IMR-90 (cell line): ENCODE measurements at regions not wholly inside any gene's neighbourhood (a gene's known extent, or its start where the extent isn't known, plus 50 kb on each side); places are given as distances from the start of the nearest gene placed in this dataset.

Experiments used
- ATAC-seq: fragments of 200-7000 bp; cut with Tn5 transposase; 2 replicates; pipeline ENCODE4 v1.9.1; 2020; ENCODE audit warnings: low read depth, mild to moderate bottlenecking, moderate library complexity
- BruUV-seq: library from RNA; stranded (reverse); fragments of 400-500 nt; replicated peaks from 2 replicates; lab custom pipeline; 2021; lab: Mats Ljungman, UMichigan
- CTCF ChIA-PET: fragments of 300-600 bp; formaldehyde crosslinking; extraction: SDS; loops from one replicate; lab custom pipeline; 2021; ENCODE audit warnings: antibody characterized with exemption; lab: Yijun Ruan, JAX
- POLR2A ChIA-PET: fragments of 300-600 bp; sonication (Branson Sonifier 250); formaldehyde crosslinking; loops from one replicate; lab custom pipeline; 2022; ENCODE audit warnings: antibody characterized with exemption; ENCODE audit not compliant: unreplicated experiment; lab: Charles Lee
- DNase-seq: peaks from one replicate; pipeline ENCODE4 v3.0.0; 2013
- H2AFZ ChIP-seq: replicated peaks from 2 replicates; pipeline ENCODE3; 2013; ENCODE audit warnings: low read length, mild to moderate bottlenecking; ENCODE audit not compliant: poor library complexity
- H2AK5ac ChIP-seq: 2 replicates; pipeline ENCODE4 v1.6.1; 2013; ENCODE audit warnings: low read depth, low read length, inconsistent platforms
- H2AK9ac ChIP-seq: replicated peaks from 2 replicates; pipeline ENCODE3; 2013; ENCODE audit warnings: mild to moderate bottlenecking, low read depth, low read length, moderate library complexity; ENCODE audit not compliant: poor library complexity
- H2BK120ac ChIP-seq: 2 replicates; pipeline ENCODE4 v1.6.1; 2013; ENCODE audit warnings: low read depth, low read length, inconsistent platforms
- H2BK15ac ChIP-seq: 3 replicates; pipeline ENCODE4 v1.6.1; 2013; ENCODE audit warnings: low read depth, low read length, inconsistent platforms
- H2BK20ac ChIP-seq: 2 replicates; pipeline ENCODE4 v1.6.1; 2013; ENCODE audit warnings: low read depth, mild to moderate bottlenecking, inconsistent platforms, low read length, moderate library complexity
- H2BK5ac ChIP-seq: 2 replicates; pipeline ENCODE4 v1.6.1; 2013; ENCODE audit warnings: mild to moderate bottlenecking, low read depth, low read length, inconsistent platforms; ENCODE audit not compliant: poor library complexity, severe bottlenecking
- H3K14ac ChIP-seq: replicated peaks from 2 replicates; pipeline ENCODE4 v1.6.1; 2013; ENCODE audit warnings: low read depth, low read length, inconsistent platforms
- H3K18ac ChIP-seq: 2 replicates; pipeline ENCODE4 v1.6.1; 2013; ENCODE audit warnings: low read depth, low read length, control low read depth
- H3K23ac ChIP-seq: 2 replicates; pipeline ENCODE4 v1.6.1; 2013; ENCODE audit warnings: low read depth, low read length, inconsistent platforms
- H3K27ac ChIP-seq: 2 replicates; pipeline ENCODE4 v1.5.1; 2013; ENCODE audit warnings: mild to moderate bottlenecking, control low read depth, low read length; ENCODE audit not compliant: insufficient read depth
- H3K27me3 ChIP-seq: 2 replicates; pipeline ENCODE4 v1.6.1; 2013; ENCODE audit warnings: low read length; ENCODE audit not compliant: control insufficient read depth, insufficient read depth
- H3K36me3 ChIP-seq: 2 replicates; pipeline ENCODE4 v1.6.1; 2013; ENCODE audit warnings: low read length, mixed read lengths; ENCODE audit not compliant: control insufficient read depth, insufficient read depth
- H3K4ac ChIP-seq: 2 replicates; pipeline ENCODE4 v1.6.1; 2013; ENCODE audit warnings: low read depth, low read length, inconsistent platforms
- H3K4me1 ChIP-seq: 2 replicates; pipeline ENCODE4 v1.6.1; 2013; ENCODE audit warnings: low read length, mixed read lengths; ENCODE audit not compliant: control insufficient read depth, insufficient read depth
- H3K4me2 ChIP-seq: 2 replicates; pipeline ENCODE4 v1.6.1; 2013; ENCODE audit warnings: low read depth, mild to moderate bottlenecking, control low read depth, low read length, moderate library complexity
- H3K4me3 ChIP-seq: 2 replicates; pipeline ENCODE4 v1.5.1; 2013; ENCODE audit warnings: low read depth, mild to moderate bottlenecking, control low read depth, low read length, moderate library complexity; ENCODE audit not compliant: insufficient read depth
- H3K56ac ChIP-seq: 2 replicates; pipeline ENCODE4 v1.6.1; 2013; ENCODE audit warnings: low read length, inconsistent platforms; ENCODE audit not compliant: insufficient read depth; ENCODE audit errors: extremely low read depth
- H3K79me1 ChIP-seq, 2 experiments: 2 replicates each; pipeline ENCODE4 v1.6.1; 2013; ENCODE audit warnings: low read length in 2 of 2, inconsistent platforms in 1 of 2, low read depth in 1 of 2
- H3K9ac ChIP-seq: 2 replicates; pipeline ENCODE4 v1.6.1; 2013; ENCODE audit warnings: low read depth, low read length, control low read depth
- H3K9me1 ChIP-seq: 2 replicates; pipeline ENCODE4 v1.6.1; 2013; ENCODE audit warnings: low read length, inconsistent platforms; ENCODE audit not compliant: insufficient read depth
- H3K9me3 ChIP-seq: 2 replicates; pipeline ENCODE4 v1.6.1; 2013; ENCODE audit warnings: low read length; ENCODE audit not compliant: control insufficient read depth, insufficient read depth
- H4K20me1 ChIP-seq: 2 replicates; pipeline ENCODE4 v1.6.1; 2013; ENCODE audit warnings: low read length, inconsistent platforms; ENCODE audit not compliant: insufficient read depth
- H4K5ac ChIP-seq: 2 replicates; pipeline ENCODE4 v1.6.1; 2013; ENCODE audit warnings: mild to moderate bottlenecking, low read depth, low read length, control low read depth
- H4K8ac ChIP-seq, 2 experiments: 2 replicates each; pipeline ENCODE4 v1.6.1; 2013; ENCODE audit warnings: low read depth in 2 of 2, low read length in 2 of 2, control low read depth in 1 of 2, inconsistent platforms in 1 of 2
- H4K91ac ChIP-seq: 2 replicates; pipeline ENCODE4 v1.6.1; 2013; ENCODE audit warnings: low read depth, low read length, inconsistent platforms; ENCODE audit not compliant: insufficient read depth
- BHLHE40 ChIP-seq: fragments of 150-350 bp; IDR thresholded peaks from 2 replicates; pipeline ENCODE4 v1.6.1; 2016; ENCODE audit warnings: mild to moderate bottlenecking, low read depth, low read length
- CEBPB ChIP-seq: IDR thresholded peaks from 2 replicates; pipeline ENCODE4 v1.6.1; 2012; ENCODE audit warnings: low read depth, low read length, improper control_type of control experiment
- CHD1 ChIP-seq: IDR thresholded peaks from 2 replicates; pipeline ENCODE4 v1.6.1; 2012; ENCODE audit warnings: low read depth, low read length, improper control_type of control experiment
- FOS ChIP-seq: fragments of 150-350 bp; IDR thresholded peaks from 2 replicates; pipeline ENCODE4 v1.6.1; 2016; ENCODE audit warnings: low read depth, low read length
- MAFK ChIP-seq: IDR thresholded peaks from 2 replicates; pipeline ENCODE4 v1.6.1; 2012; ENCODE audit warnings: low read depth, low read length, improper control_type of control experiment
- MAZ ChIP-seq: IDR thresholded peaks from 2 replicates; pipeline ENCODE4 v1.6.1; 2012; ENCODE audit warnings: low read depth, mild to moderate bottlenecking, low read length, improper control_type of control experiment, moderate library complexity, borderline replicate concordance
- MXI1 ChIP-seq: IDR thresholded peaks from 2 replicates; pipeline ENCODE4 v1.6.1; 2012; ENCODE audit warnings: low read depth, mild to moderate bottlenecking, low read length, moderate library complexity, borderline replicate concordance
- NFE2L2 ChIP-seq: fragments of 150-350 bp; IDR thresholded peaks from 2 replicates; pipeline ENCODE4 v1.6.1; 2016; ENCODE audit warnings: low read depth, mild to moderate bottlenecking, low read length
- POLR2A ChIP-seq: IDR thresholded peaks from 2 replicates; pipeline ENCODE4 v1.6.1; 2012; ENCODE audit warnings: mild to moderate bottlenecking, low read depth, low read length
- RAD21 ChIP-seq: IDR thresholded peaks from 2 replicates; pipeline ENCODE4 v1.6.1; 2012; ENCODE audit warnings: low read length, improper control_type of control experiment
- RCOR1 ChIP-seq: IDR thresholded peaks from 2 replicates; pipeline ENCODE4 v1.6.1; 2012; ENCODE audit warnings: mild to moderate bottlenecking, low read length, improper control_type of control experiment; ENCODE audit not compliant: insufficient replicate concordance
- RFX5 ChIP-seq: IDR thresholded peaks from 2 replicates; pipeline ENCODE4 v1.8.0; 2012; ENCODE audit warnings: low read depth, mild to moderate bottlenecking, low read length, moderate library complexity
- SMC3 ChIP-seq: fragments of 150-350 bp; IDR thresholded peaks from 2 replicates; pipeline ENCODE4 v1.6.1; 2016; ENCODE audit warnings: low read depth, mild to moderate bottlenecking, antibody characterized with exemption, low read length, moderate library complexity
- whole genome bisulfite sequencing, 2 experiments: methylation state at CpG; one replicate each; pipeline versions ENCODE4 v1.1.5 to v1.1.7; 2013; ENCODE audit warnings: missing lambda C conversion rate in 2 of 2; ENCODE audit not compliant: insufficient read length in 1 of 2; ENCODE audit errors: extremely low coverage in 2 of 2; 5-methylcytosine and 5-hydroxymethylcytosine counted together
- dilution Hi-C: fragments of 300-500 bp; cut with HindIII; formaldehyde crosslinking; loops from one replicate; pipeline ENCODE4 v1.14.3; 2018; ENCODE audit warnings: low sequenced_read_pairs; ENCODE audit not compliant: unreplicated experiment
- in situ Hi-C: fragments of 300-500 bp; cut with MboI; formaldehyde crosslinking; loops from 3 replicates; pipeline ENCODE4 v1.14.3; 2019; ENCODE audit warnings: low sequenced_read_pairs, inconsistent platforms, mixed read lengths
- intact Hi-C: fragments of 100-400 bp; cut with micrococcal nuclease; formaldehyde crosslinking; loops from 2 replicates; pipeline ENCODE4 v1.10.0; 2022
- TF ChIP-seq, protein P1 (sequence below): fragments of 150-350 bp; IDR thresholded peaks from 2 replicates; pipeline ENCODE4 v1.6.1; 2017; ENCODE audit warnings: mild to moderate bottlenecking, antibody characterized with exemption, low read length, low read depth
- TF ChIP-seq, protein P2 (sequence below): conservative IDR thresholded peaks from 2 replicates; pipeline ENCODE4 v1.5.1; 2012; ENCODE audit warnings: mild to moderate bottlenecking, low read depth, low read length, improper control_type of control experiment
- TF ChIP-seq, protein P3 (sequence below): fragments of 150-350 bp; IDR thresholded peaks from 2 replicates; pipeline ENCODE4 v1.6.1; 2016; ENCODE audit warnings: low read depth, mild to moderate bottlenecking, low read length, moderate library complexity, borderline replicate concordance

DNA sequence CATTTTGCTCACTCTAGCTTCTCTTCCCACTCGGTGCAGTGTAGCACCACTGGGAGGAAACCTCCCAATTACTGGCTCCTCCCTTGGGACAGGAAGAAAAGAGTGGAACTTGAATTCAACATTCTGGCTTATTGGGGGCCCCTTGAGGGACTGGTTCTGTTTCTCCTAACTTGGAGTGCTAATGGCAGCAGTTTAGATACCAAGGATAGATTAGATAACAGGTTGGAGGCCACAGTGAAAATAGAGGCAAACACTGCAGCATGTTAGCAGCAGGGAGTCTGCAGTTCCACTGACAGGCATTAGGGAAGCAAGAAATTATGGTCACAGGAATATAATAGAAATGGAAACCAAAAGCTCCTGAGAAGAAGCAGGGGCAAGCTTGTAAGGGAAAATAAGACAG, 322.0 kb downstream of the ABCC12 start:
- Histone ChIP-seq H4K91ac (no peak overlapping the region), H2AFZ (no peak overlapping the region), H2BK20ac (no peak overlapping the region), H3K18ac (no peak overlapping the region), H3K27ac (no peak overlapping the region), H4K5ac (no peak overlapping the region), H2AK9ac (no peak overlapping the region), H3K36me3 (no peaks in the 10 kb centered on the region), H3K4me3 (no peak overlapping the region), H3K79me1 (no peaks in the 10 kb centered on the region), H3K9me1 (no peaks in the 10 kb centered on the region), H3K9ac (no peak overlapping the region), H2BK15ac (no peak overlapping the region), H2AK5ac (no peak overlapping the region), H3K4ac (no peak overlapping the region), H3K56ac (no peak overlapping the region), H3K4me2 (no peak overlapping the region), H4K20me1 (no peaks in the 10 kb centered on the region), H3K14ac (no peak overlapping the region), H2BK5ac (no peak overlapping the region), H2BK120ac (no peak overlapping the region), H4K8ac (no peak overlapping the region), H3K4me1 (no peaks in the 10 kb centered on the region), H3K23ac (no peak overlapping the region), H3K9me3 (peaks cover 4% of the 10 kb centered on the region; the same call in 1 of the 2 replicates), H3K27me3 (no peaks in the 10 kb centered on the region)
- intact Hi-C loops (no loop called here), dilution Hi-C loops (no loop called here), in situ Hi-C loops (no loop called here)
- no CpG with 5 or more reads among the region's 1 CpG for WGBS, 2 experiments
- ChIA-PET POLR2A (no interaction called here), CTCF (no interaction called here)
- DNase-seq (no peak), ATAC-seq (no peak)
- no TSS peak for BruUV-seq
- TF ChIP-seq SMC3 (no peak), NFE2L2 (no peak), MAZ (no peak), BHLHE40 (no peak), POLR2A (no peak), RFX5 (no peak), RAD21 (no peak), MAFK (no peak), CHD1 (no peak), CEBPB (no peak), MXI1 (no peak), RCOR1 (no peak), FOS (no peak)
- TF ChIP-seq, protein P1, sequence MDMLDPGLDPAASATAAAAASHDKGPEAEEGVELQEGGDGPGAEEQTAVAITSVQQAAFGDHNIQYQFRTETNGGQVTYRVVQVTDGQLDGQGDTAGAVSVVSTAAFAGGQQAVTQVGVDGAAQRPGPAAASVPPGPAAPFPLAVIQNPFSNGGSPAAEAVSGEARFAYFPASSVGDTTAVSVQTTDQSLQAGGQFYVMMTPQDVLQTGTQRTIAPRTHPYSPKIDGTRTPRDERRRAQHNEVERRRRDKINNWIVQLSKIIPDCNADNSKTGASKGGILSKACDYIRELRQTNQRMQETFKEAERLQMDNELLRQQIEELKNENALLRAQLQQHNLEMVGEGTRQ = no peak
- TF ChIP-seq, protein P2, sequence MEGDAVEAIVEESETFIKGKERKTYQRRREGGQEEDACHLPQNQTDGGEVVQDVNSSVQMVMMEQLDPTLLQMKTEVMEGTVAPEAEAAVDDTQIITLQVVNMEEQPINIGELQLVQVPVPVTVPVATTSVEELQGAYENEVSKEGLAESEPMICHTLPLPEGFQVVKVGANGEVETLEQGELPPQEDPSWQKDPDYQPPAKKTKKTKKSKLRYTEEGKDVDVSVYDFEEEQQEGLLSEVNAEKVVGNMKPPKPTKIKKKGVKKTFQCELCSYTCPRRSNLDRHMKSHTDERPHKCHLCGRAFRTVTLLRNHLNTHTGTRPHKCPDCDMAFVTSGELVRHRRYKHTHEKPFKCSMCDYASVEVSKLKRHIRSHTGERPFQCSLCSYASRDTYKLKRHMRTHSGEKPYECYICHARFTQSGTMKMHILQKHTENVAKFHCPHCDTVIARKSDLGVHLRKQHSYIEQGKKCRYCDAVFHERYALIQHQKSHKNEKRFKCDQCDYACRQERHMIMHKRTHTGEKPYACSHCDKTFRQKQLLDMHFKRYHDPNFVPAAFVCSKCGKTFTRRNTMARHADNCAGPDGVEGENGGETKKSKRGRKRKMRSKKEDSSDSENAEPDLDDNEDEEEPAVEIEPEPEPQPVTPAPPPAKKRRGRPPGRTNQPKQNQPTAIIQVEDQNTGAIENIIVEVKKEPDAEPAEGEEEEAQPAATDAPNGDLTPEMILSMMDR = no peak
- TF ChIP-seq, protein P3, sequence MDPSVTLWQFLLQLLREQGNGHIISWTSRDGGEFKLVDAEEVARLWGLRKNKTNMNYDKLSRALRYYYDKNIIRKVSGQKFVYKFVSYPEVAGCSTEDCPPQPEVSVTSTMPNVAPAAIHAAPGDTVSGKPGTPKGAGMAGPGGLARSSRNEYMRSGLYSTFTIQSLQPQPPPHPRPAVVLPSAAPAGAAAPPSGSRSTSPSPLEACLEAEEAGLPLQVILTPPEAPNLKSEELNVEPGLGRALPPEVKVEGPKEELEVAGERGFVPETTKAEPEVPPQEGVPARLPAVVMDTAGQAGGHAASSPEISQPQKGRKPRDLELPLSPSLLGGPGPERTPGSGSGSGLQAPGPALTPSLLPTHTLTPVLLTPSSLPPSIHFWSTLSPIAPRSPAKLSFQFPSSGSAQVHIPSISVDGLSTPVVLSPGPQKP = no peak
